ENCODE measurements at regions not wholly inside any gene's neighbourhood (a gene's known extent, or its start where the extent isn't known, plus 50 kb on each side); places are given as distances from the start of the nearest gene placed in this dataset.

GRCh38 chr4:66681962-66682361 is 863.3 kb downstream of the CENPC start:
- peak in 2 of 3 experiments; percentile 18 to 72 for DNase-seq

GRCh38 chr4:66667249-66667648 is 878.1 kb downstream of the CENPC start:
- DNase-seq, result no peak

DNA sequence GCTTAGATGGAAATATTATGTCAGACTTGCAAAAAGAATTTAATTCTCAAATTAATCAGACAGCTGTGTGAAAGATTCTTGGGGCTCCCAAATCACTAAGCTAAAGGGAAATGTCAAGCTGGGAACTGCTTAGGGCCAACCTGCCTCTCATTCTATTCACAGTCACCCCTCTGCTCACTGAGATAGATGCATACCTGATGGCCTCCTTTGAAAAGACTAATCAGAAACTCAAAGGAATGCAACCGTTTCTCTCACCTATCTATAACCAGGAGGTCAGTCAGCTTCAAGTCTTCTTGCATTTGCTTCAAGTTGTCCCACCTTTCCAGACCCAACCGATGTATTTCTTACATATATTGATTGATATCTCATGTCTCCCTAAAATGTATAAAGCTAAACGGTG is 882.7 kb downstream of the CENPC start:
- no peak for DNase-seq

GRCh38 chr4:66658809-66659208 is 886.5 kb downstream of the CENPC start:
- no peak for DNase-seq

DNA sequence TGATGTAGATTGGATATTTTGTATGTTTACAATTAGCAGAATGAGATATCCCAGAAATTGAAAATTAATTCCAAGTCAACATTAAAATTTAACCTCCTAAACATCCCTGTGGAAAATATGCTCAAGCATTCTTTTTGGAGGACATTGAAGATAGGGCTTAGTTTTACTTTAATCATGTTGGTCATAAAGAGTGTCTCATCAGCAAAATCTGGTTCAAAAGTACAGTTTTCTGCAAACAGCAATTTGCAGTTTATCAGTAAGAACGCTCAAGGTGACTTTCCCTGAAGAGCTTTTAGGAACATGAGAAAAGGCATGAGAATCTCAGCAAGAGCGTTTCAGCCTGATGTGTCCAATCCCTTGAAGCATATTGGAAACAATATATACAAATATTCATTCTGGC is 889.8 kb downstream of the CENPC start:
- no peak for DNase-seq

DNA sequence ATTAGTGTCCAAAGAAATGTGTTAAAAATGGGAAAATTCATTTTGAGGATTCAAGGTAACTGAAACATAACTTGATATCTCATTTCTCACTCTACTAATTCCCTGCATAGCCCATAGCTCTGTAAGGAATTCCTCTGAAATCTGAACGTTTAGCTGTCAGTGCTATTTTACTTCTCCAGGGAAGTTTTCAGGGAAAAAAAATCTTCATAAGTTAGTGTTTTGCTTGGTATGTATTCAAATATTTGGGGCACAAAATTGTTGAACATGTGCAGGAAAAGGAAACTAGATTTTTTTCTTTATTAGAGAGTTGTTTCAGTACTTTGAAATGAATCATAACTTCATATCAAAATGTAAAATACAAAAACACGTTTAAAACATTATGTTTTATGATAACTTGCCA is 891.4 kb downstream of the CENPC start:
- no peak for DNase-seq

DNA sequence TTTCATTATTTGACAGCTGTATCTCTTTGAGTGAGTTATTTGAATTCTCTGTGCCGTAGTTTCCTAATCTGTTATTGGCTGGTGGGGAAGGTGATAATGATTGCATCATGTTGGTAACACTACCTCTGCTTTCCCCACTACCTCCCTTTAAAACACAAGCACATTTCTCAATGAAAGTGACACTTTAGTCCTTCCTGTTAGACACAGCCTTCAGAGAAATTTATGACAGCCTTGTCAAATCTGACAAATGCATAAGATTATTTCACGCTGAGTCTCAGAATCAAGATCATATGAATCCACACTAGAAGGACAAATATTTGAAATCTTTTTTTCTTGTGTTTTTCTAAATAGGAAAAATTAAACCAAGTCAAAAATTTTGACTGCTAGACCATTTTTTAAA is 896.1 kb downstream of the CENPC start:
- DNase-seq, result no peak

DNA sequence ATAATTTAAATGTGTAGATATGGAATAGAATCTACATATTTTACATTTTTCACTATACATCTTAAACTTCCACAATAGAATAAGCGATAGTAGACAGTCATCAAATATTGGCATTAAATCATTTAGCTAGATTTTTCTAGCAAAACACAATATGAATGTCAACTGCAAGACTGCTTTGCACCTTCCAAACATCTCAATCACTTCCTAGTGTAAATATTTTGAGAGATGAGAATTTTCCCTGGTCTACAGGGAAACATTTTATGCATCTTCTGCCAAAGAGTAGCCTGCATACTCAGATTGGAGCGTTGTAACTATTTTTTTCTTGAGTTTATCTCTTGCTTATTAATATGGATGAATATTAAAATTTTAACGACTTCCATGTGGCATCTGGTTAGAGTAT is 897.4 kb downstream of the CENPC start:
- DNase-seq, result no peak

GRCh38 chr4:66647476-66647875 is 897.8 kb downstream of the CENPC start:
- DNase-seq, result no peak

DNA sequence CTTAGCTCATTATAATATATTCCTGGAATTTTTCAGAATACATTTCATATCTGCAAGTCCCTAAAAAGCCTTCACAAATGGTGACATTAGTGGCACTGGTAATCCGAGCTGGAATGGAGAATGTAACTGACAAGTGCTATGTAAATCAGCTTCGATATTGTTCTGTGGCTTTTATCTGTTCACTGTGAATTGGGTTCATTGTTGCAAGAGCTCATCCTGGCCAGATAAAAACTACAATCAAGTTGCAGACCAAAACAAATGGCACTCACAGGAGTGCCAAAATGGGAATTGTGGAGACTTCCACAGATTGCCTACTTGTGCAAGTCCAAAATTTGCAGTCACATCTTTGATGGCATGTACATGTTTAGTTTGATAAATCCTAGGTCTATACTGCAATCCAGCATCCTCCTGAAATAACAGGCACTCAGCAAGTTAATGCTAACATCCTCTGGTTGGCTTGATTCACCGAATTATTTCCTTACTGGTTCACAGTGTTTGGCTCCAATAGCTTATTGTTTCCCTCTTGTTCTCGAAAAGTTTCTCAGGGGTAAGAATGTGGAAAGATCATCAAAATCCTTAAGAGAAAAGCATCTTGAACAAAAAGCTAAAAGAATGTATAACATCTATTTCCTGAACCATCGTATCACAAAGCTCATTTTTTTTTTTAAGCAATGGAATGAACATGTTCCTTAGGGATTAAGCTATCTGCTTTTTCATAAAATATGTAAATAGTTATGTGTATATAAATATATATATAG is 904.9 kb downstream of the CENPC start:
- DNase-seq, result peak in 1 of 3 experiments; percentile 72

DNA sequence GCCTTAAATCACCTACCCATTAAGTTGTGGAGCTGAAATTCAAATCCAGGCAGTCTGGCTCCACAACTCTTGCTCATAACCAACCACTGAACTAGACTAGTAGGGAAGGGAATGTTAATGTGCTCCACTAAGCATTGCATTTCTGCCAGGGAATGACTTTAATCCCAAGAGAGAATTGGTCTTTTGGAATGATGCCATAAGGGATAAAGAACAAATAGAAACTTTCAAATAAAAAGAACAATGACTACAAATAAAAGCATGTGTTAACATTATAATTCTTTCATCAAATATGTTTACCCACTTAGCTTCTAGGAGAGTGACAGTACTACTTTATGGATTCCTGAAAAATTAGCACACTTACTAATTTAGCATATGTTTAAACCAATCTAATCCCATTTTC is 905.9 kb downstream of the CENPC start:
- DNase-seq, result peak in 2 of 3 experiments; percentile 13 to 36

DNA sequence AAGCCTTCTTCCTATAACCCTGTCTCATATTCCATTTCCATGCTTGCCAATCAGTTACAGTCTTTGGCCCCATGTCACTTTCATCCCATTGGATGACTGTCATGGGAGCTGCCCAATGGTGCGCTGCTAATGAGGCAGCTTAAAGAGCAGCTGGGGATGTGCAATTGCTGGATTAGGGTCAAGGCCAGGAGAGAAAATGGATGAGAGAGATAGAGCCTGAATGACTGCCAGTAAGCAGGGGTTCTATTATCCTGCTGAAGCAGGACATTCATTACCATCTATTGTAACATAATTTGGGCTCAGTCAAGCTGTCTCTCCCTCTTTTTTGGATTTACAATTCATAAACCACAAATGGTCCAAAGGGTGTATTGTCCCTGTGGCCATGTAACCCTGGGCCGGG is 909.0 kb downstream of the CENPC start:
- no peak for DNase-seq

DNA sequence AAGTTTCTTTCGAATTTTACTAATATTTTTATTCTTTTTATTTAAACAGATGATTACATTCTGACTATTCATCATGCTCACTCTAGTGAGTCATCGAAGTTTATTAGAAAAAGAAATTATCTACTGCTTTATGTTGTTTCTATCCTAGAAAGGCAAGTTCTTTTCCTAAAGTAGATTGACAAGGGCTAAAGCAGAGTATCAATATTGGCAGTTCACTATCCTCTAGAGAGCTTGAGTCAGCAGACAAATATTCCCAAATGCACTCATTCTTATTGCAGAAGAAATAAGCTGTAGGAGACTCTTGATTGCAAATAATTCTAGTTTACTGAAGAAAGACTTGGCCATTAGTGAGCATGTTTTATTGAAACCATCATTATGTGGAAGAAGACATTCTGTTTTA is 911.8 kb downstream of the CENPC start:
- DNase-seq, result no peak

GRCh38 chr4:66629927-66630326 is 915.4 kb downstream of the CENPC start:
- DNase-seq, result no peak

DNA sequence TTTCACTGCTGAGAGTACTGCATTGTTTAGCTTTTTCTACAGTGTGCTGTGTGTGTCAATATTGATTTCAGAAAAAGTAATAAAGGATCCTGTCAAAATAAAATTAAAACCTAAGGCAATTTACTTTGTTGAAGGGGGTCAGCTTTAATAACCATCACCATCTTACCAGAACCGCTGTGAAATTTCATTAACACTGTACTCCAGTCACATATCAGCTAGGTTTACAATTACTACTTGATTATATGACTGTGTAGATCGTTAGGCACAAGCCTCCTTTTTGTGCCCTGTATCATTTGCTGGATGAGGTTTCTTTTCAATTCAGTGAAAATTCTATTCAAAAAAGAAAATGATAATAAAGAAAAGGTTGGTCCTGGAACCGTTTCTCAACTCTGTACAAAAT is 917.2 kb downstream of the CENPC start:
- peak in 2 of 3 experiments; percentile 36 to 90 for DNase-seq

- no peak for DNase-seq
These were observed 919.8 kb downstream of the CENPC start for GRCh38 chr4:66625480-66625879.

GRCh38 chr4:66613591-66613990 is 931.7 kb downstream of the CENPC start:
- no peak for DNase-seq

GRCh38 chr4:66609014-66609413 is 936.3 kb downstream of the CENPC start:
- no peak for DNase-seq

GRCh38 chr4:66606908-66607307 is 936.6 kb upstream of the EPHA5 start:
- DNase-seq, result peak in 2 of 3 experiments; percentile 1 to 23

- DNase-seq, result no peak
These were observed 935.9 kb upstream of the EPHA5 start for GRCh38 chr4:66606215-66606614.

- no peak for DNase-seq
These were observed 933.9 kb upstream of the EPHA5 start for GRCh38 chr4:66604192-66604591.

DNA sequence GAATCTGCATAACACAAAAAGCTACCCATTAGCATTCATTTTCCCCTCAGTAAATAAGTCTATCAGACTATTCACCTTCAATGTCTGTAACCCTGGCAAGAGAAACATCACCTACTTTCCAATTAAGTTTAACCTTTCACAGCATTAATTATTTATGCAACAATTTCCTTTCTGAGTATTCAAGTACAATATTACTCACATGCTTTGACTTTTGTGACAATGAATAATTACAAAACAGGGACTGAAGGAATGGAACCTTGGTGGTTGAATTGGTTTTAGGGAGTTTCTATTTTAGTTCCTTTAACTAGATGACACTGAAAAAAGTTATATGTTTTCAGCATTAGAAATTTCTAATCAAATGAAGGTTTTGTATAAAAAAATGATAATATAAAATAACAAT is 932.3 kb upstream of the EPHA5 start:
- no peak for DNase-seq

GRCh38 chr4:66591968-66592367 is 921.7 kb upstream of the EPHA5 start:
- DNase-seq, result no peak

GRCh38 chr4:66590488-66591215 is 920.4 kb upstream of the EPHA5 start:
- no peak for DNase-seq

- no peak for DNase-seq
These were observed 918.9 kb upstream of the EPHA5 start for GRCh38 chr4:66589183-66589582.
